NCI-H345 (cell line): ENCODE measurements at regions not wholly inside any gene's neighbourhood (a gene's known extent, or its start where the extent isn't known, plus 50 kb on each side); places are given as distances from the start of the nearest gene placed in this dataset.
"Not testable (repeated sequence)": the region's sequence is repeated elsewhere in the genome, so short reads cannot be mapped to it uniquely, and the experiment has no call there.

Source experiments
- DNase-seq: peaks from one replicate; lab custom pipeline; 2025; lab: John Stamatoyannopoulos, UW

GRCh38 chr3:147154988-147155387, 251.4 kb downstream of the ZIC4 start:
- DNase-seq = not testable (repeated sequence)

GRCh38 chr3:147153830-147154539, 252.4 kb downstream of the ZIC4 start:
- no peak for DNase-seq

- DNase-seq = no peak
Measured at GRCh38 chr3:147152476-147152875, 253.9 kb downstream of the ZIC4 start.

- DNase-seq = no peak
Measured at GRCh38 chr3:147141516-147142288, 264.6 kb downstream of the ZIC4 start.

GRCh38 chr3:147139341-147139740, 267.0 kb downstream of the ZIC4 start:
- DNase-seq = no peak

- DNase-seq = no peak
Measured at GRCh38 chr3:147132168-147132567, 274.2 kb downstream of the ZIC4 start.

- no peak for DNase-seq
Measured at GRCh38 chr3:147130461-147130860, 275.9 kb downstream of the ZIC4 start.

- no peak for DNase-seq
Measured at GRCh38 chr3:147129665-147130064, 276.7 kb downstream of the ZIC4 start.

GRCh38 chr3:147122350-147122749, 284.0 kb downstream of the ZIC4 start:
- no peak for DNase-seq

GRCh38 chr3:147119989-147120388, 286.4 kb downstream of the ZIC4 start:
- DNase-seq = no peak

GRCh38 chr3:147119346-147119745, 287.0 kb downstream of the ZIC4 start:
- DNase-seq = no peak

GRCh38 chr3:147118611-147119010, 287.7 kb downstream of the ZIC4 start:
- no peak for DNase-seq

GRCh38 chr3:147117631-147118030, 288.7 kb downstream of the ZIC4 start:
- no peak for DNase-seq

GRCh38 chr3:147113293-147114044, 292.9 kb downstream of the ZIC4 start:
- no peak for DNase-seq

GRCh38 chr3:147099076-147099475, 307.3 kb downstream of the ZIC4 start:
- no peak for DNase-seq

- no peak for DNase-seq
Measured at GRCh38 chr3:147090461-147090860, 315.9 kb downstream of the ZIC4 start.

GRCh38 chr3:147089286-147089685, 317.1 kb downstream of the ZIC4 start:
- DNase-seq = no peak

- not testable (repeated sequence) for DNase-seq
Measured at GRCh38 chr3:147059500-147059899, 346.8 kb downstream of the ZIC4 start.

- no peak for DNase-seq
Measured at GRCh38 chr3:147049821-147050220, 356.5 kb downstream of the ZIC4 start.

- DNase-seq = no peak
Measured at GRCh38 chr3:147049305-147049704, 357.0 kb downstream of the ZIC4 start.

- no peak for DNase-seq
Measured at GRCh38 chr3:147046916-147047315, 359.4 kb downstream of the ZIC4 start.

- DNase-seq = no peak
Measured at GRCh38 chr3:147038481-147038880, 367.9 kb downstream of the ZIC4 start.

GRCh38 chr3:147034359-147034758, 372.0 kb downstream of the ZIC4 start:
- DNase-seq = no peak
